ENCODE measurements at regions not wholly inside any gene's neighbourhood (a gene's known extent, or its start where the extent isn't known, plus 50 kb on each side); places are given as distances from the start of the nearest gene placed in this dataset.

GRCh38 chr2:15714609-15715008 is 122.9 kb downstream of the DDX1 start:
- TF ChIP-seq CTCF (IDR thresholded peaks at IDR 0.05) = no peak
- no peak for TF ChIP-seq POLR2A (IDR thresholded peaks at IDR 0.05)

Data from Peyer's patch (tissue), 4 donors.